Activated naive CD4-positive, alpha-beta T cell (primary cell): ENCODE measurements at regions not wholly inside any gene's neighbourhood (a gene's known extent, or its start where the extent isn't known, plus 50 kb on each side); places are given as distances from the start of the nearest gene placed in this dataset.

Experiments used
- DNase-seq, 4 experiments: peaks; one replicate each; lab custom pipeline; 2025; lab: John Stamatoyannopoulos, UW

DNA sequence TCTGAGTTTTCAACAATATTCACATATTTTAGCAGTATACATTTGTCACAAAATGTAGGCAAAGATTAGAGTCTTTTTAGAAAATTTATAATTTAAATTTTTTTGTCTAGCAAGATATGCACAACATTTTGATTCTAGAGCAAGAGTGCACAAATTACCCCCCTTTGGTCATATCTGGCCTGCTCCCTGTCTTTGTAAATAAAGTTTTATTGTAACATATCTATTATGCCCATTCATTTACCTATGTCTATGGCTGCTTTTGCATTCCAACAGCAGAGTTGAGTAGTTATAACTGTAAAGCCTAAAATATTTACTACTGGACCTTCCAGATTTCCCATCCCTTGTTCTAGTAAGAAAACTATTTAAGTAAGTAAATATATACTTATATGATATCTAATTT is 430.7 kb downstream of the EDEM1 start:
- DNase-seq, result no peak

DNA sequence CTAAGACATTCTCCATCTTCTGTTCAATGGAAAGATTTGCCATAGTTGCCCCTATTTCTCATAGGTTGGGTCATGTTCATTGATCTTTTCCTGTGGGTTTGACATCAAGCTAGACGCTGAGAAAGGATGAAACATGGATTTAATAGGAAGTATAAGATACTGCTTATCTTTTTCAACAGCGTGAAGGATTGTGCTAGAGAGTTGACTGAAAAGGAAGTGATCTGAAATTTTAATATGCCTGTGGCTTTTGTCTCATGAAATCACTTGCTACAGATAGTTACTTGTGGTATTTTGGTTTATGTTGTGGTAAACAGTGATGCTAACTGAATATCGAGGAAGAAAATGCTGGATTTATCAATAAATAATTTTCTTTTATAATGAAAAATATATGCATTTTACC is 442.9 kb downstream of the EDEM1 start:
- no peak for DNase-seq

DNA sequence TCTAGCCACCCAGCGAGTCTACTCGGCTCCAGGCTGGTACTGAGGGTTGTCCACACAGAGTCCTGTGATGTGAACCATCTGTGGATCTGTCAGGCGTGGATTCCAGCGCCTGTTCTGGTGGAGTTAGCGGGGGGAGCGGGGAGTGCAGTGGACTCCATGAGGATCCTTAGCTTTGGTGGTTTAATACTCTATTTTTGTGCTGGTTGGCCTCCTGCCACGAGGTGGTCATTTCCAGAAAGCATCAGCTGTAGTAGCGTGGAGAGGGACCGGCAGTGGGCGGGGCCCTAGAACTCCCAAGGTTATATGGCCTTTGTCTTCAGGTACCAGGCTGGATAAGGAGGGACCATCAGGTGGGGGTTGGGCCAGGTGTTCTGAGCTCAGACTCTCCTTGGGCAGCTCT is 446.5 kb downstream of the EDEM1 start:
- no peak for DNase-seq

DNA sequence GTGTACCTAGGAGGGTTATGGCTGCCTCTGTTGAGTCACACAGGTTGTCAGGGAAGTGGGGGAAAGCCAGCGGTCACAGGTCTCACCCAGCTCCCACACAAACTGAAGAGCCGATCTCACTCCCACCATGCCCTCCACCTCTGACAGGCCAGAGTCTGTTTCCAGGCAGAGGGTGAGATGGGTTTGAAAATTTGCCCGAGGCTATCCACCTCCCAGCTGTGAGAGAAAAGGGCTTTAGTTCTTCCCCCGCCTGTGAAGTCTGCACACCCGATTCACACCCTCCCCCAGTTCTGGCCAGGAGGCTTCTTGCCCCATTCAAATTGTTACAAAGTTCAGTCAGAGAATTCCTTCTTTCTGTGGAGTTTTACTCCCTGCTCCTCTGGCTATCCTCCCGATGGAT is 446.9 kb downstream of the EDEM1 start:
- no peak for DNase-seq

DNA sequence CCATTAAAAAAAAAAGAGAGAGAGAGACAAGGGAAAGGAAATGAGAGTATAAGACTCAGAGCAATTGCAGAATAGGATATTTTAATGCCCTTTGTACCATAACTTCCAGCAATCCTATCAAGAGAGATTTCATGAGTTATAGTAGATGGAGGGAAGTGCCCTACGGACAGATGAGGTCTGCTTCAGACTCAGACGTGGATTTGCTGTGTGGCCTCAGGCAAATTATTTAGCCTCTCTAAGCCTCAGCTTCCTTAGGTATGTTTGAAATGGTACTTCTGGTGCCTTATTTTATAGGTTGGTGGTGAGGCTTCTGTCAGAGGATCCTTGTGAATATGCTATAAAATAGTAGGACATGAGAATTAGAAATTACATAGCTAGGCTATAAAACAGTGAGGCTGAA is 448.2 kb downstream of the EDEM1 start:
- DNase-seq, result no peak

DNA sequence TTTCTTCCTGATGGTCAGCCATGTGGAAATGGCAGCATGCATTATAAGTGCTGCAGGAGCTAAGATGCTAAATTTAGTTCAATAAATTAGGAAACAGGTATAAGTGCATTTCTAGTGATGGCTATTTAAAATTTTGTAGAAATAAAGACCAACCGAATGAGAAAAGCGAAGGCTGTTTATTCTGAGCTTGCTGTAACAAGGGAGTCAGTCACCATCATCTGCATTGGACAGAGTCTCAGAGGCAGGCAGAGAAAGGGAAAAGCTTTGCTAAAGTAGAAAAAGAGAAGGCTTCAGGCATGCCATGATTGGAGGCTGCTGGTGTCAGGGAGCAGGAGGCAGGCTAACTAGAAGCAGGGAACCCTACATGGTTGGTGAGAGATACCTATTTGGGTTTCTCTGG is 451.0 kb downstream of the EDEM1 start:
- no peak for DNase-seq

DNA sequence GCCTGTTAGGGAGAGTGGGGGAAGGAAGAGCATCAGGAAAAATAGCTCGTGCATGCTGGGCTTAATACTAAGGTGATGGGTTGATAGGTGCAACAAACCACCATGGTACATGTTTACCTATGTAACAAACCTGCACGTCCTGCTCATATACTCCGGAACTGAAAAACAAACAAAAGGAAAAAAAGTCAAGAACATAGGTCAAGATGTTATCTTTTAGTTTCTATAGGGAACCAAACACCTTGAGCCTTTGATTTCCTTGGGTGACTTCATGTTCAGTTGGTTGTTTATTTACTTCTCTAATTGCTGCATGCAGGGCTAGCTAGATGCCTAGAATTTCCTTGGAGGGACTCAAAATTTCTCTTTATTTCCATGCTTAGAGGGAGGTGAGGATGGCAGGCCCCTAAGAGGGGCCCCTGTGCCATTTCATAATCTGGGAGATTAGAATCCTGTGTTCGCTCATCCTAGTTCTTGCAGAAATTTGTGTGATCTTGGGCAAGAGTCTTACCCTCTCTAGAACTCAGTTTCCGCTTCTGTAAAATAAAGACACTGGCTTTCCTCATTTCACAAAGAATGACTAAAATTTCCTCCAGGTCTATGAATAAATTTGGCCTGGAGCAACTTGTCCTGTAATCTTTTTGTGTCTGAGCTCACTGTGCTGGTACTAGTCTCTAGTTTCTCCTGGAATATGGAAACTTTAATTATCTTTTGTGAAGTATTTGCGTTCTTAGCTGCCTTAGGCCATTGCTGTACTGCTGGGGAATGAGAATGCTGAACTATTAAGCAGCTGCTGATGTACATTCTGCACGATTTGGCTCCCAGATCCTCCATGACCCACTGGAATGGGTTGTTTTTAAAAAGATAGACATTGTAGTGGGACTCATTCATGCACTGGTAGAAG is 457.5 kb downstream of the EDEM1 start:
- no peak for DNase-seq

DNA sequence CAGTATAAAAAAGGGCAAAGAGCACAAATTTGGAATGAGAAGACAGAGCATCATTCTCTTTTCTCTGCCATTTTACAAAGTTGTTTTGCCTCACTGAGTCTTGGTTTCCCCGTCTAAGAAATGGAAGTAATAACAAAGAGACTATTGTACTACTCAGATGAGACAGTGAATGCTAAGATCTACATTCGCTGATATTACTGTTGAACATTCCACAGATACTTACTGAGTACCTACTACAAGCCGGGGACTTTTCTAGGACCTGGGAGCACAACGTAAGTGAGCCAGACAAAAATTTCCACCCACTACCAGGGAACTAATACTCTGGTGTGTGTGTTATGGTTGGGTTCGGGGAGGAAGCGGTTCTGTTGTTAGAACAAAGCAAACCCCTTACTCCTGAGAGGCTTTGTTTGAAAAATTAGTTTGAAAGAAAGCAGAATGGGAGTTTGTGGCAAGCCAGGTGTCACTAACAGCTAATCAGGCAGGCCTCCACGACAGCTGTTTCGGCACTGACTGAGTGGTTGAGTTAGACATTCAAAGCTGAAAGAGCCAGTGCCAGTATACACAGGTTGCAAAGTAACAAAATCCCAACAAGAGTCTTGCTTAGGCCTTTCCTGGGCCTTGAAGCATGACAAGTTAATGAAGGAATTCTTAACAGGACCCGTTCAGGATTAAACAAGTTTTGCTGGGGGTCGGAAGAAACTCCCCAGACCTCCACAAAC is 458.3 kb downstream of the EDEM1 start:
- no peak for DNase-seq

DNA sequence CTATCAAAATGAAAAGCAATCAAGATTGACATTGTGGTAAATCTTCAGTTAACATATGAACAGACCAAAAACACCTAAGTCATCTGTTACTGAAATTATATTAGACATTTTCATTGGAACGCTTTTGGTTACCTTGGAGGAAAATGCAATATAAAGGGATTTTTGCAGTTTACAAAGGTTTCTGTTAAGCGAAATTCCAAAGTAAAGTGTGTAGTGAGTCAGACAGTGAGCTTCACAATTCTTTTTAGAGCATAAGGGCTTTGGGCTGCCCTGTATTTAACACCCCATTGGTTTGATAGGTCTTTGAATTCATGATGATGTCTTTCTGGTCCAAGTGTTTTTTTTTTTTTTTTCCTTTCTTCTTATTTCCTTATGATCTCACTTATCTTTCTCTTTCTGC is 462.8 kb downstream of the EDEM1 start:
- DNase-seq, result no peak

DNA sequence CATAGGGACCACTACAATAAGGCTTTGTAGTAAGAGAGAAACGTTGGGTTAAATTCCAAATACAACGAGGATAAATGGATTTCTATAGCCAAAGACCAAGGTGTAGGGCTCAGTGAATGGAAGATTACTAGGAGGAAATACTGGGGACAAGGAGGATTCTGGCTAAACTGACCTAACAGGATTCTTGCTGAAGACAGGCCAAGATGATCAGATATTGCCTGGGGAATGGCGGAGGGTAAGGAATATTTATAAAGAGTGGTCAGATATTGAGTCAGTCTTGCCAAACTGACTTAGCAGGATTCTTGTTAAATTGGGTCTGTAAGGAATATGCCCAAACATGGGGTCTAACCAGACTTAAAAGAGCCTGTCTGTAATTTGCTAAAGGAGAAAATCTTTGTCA is 463.8 kb downstream of the EDEM1 start:
- no peak for DNase-seq

DNA sequence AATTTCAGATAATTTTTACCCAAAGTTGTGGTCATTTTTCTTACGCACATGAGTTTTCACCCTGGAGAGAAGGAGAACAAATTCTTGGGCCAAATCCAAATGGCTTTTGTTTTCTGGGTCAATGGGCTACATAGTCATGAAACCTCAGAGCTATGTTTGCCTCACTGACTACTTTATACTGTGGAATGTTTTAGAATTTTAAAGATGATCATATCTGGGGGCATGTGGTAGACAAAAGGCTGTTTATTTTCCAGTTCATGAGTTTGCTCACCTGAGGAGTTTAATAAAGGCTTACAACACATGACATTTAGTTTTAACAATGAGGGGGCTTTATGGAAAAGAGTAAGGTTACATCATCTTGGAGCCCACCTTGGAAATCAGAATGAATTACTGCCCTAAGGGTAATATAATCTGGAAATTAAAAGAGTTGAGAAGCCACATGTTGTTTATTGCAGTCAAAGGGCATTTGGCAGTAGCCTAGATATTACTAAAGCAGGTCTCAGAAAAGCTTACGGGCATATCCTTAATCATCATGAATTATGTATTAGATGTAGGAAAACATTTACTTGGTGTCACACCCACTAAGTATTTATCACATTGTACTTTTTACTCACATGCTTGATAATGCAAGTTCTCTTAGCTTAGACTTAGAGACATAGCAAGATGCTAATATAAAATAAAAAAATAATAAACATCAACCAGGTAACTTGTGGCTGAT is 466.1 kb downstream of the EDEM1 start:
- no peak for DNase-seq

DNA sequence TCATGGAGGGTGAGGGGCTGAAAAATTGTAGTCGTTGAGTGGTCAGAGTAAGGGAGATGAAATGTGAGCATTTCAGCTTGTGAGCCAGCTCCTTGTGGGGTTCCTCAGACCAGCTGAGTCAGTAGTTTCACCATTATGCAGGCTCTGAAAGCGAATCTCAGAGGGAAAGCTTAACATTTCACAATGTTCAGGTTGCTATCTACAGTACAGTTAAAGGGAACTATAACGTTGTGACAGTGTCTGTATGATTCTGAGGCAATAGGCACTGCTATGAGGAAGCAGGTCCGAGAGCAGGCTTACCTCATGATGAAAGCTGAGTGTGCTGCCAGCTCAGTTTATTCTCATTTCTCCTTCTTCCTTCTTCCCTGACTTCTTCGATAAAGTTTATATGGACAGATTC is 469.6 kb downstream of the EDEM1 start:
- no peak for DNase-seq

DNA sequence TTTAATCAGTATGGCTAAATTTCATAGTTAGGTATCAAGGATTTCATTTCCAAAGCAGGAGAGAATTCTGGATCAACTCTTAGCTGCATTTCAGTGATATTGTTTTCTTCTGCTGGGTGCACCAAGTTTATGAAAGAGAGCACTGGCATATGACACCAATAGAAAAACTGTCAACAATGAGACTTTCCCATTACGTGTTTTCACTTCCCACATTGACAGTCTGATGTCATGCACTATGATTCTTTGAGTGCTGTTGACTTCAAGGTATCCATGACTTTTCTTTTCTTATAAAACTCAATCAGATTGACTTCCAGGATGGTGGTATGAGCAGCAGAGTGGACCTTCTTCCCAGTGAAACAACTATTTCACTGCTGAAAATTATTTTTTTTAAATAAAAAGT is 476.1 kb downstream of the EDEM1 start:
- no peak for DNase-seq

DNA sequence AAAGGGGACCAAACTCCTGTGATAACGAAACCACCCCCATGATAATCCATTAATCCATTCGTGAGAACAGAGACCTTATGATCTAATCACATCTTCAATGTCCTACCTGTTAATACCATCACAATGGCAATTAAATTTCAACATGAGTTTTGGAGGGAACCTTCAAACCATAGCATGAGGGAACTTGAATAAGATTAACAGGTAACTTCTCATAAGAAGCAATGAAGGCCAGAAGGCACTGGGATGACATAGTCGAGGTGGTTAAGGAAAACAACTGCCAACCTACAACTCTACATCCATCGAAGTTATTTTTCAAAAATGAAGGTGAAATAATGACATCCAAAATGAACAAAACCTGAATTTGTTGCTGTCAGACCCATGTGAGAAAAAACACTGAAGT is 478.9 kb downstream of the EDEM1 start:
- DNase-seq, result no peak

DNA sequence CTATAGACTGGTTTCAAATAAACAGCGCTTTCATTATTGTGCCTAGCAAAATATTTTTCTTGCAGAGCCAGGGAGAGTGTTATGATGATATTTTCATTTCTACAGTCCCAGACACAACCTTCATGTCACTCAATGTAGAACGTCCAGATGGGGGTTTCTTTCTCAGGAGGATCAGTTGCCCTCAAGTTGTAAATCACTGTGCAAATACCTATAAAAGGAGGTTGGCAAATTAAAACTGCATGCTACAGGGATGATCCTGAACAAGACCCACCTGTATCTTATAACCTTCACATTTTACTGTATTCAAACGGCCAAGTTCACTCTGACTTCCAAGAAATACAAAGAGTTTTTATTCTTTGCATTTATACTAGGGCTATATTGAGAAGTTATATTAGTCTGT is 486.0 kb downstream of the EDEM1 start:
- DNase-seq, result no peak

DNA sequence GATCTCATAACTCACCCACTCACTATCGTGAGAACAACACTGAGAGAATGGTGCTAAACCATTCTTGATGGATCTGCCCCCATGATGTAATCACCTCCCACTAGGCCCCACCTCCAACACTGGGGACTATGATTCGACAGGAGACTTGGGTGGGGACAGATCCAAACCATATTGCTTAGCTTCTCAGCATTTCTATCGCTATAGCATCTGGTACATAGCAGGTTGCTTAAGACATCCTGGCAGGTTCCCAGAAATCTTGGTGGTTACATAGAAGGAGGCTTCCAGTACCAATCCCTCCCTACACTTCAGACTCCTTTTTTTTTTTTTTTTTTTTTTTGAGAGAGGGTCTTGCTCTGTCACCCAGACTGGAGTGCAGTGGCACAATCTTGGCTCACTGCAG is 487.8 kb downstream of the EDEM1 start:
- no peak for DNase-seq

DNA sequence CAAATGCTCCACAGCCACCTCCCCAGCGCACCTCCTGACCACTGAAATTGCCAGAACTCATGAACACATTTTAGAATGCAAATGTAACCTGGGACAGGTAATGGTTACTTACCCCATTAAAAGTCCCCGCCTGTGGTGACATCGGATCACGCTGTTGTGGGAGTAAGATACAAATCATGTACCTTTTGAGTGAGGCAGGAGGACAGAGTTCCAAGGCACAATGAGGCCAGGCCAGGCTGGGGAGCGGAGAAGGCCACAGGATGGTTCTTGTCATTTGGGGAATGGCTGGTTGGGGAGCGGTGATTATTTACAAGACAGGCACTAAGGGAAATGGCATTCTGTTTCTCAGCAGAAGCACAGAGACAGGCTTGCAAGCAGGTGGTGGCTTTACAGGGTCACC is 490.0 kb downstream of the EDEM1 start:
- no peak for DNase-seq

DNA sequence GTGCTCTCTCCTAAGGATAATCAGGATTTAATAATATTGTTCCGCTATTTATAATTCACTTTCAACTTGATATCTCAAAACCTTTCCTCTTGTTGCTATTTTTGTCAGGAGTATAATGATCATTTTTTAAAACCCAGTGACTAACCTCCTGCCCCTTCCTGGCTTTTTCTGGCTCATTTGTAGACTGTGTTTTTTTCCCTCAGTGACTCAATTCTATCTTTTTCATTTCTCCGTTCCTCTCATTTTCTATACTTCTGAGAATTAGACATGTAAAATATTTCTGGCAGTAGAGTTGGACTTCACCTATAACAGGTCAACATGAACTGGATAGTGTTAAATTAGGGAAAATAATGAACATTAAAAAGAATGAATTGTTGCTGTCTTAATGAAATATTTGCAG is 490.7 kb downstream of the EDEM1 start:
- no peak for DNase-seq

DNA sequence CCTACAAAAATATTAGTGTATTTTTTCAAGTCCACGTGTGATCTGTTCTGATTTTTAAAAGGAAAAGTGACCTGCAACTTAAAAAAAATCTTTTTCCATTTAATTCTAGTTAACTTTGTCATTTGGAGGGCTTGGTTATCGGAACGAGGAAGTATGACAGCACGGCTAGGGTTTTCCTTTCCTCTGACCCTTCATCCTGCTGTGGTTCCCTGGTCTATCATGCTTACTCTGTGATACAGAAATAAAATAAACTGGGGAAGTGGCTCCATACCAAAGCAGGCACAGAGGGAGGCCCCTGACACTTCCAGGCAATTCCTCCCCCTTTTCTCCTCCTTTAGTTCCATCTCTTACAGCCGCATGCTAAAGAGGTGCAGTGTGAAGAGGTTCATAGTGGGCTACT is 491.3 kb downstream of the EDEM1 start:
- no peak for DNase-seq

DNA sequence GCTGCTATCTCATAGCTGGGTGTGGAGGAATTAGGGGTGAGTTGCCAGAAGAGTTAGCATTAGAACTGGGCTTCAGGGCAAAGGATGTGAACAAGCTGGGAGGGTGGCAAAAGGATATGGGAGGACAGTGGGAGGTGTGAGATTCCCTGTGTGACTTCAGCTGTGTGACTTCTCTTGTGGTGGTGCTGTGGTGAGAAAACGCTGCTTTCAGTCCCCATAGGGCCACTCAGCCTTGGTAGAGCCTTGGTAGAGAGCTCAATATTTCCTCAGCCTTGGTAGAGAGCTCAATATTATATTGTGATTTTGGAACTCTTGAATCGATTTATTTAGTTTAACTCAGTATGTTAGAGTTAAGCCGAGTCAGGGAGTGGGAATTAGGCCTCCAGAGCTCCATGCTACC is 499.7 kb downstream of the EDEM1 start:
- no peak for DNase-seq

DNA sequence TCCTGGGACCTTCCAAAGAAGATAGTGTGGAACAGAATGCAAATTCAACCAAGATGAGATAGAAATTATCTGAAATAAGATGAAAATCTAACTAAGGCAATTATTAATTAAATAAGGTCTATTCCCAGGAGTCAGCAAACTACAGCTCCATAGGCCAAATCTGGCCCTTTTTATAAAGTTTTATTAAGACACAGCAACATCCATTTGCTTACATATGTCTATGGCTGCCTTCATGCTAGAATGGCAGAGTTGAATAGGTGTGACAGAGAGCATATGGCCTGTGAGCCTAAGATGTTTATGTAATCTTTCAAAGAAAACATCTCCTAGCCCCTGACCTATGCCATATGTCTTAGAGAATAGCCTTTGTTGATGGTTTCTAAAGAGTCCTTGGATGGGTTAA is 503.0 kb downstream of the EDEM1 start:
- DNase-seq, result no peak

DNA sequence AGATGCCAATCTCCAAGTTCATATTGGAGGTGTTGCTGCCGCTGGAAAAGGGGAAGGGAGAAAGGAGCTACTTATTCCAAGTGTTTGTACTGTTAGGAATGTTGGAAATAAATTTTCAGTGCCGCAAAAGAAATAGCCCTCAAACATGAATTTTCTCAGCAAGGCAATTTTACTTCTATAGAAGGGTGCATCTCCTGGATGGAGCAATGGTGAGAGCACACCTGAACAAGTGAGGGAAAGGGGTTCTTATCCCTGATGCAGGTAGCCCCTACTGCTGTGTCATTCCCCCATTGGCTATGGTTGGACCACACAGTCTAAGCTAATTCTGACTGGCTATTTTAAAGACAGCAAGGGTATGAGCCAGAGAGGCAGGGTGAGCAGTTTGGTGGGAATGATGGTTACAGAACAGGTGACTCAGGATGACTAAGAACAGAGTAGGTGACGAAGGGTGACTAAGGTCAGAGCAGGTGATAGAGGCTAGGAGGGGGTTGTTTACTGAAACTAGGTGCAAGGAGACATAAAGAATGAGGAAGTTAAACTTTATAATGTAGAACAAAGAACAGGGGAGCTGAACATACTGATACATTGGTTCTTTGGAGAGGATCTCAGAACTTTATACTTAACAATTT is 503.5 kb downstream of the EDEM1 start:
- DNase-seq, result no peak

DNA sequence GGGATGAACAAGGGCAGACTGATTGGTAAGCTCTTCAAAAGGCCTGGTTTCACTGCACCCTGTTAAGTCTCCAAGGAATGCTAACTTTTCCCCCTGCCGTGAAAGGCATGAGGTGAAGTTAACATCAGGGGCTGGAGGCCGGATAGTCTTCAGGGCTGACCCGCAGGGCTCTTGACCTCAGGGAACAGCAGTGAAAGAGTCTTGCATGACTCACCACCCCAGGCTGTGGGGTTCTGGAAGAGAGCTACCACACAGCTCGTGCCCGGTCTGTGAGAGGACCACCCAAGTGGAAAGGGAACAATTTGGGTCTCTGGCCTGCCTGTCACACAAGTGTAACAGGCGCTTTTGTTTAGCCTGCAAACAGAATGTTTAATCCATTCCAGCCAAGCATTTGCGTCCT is 504.9 kb downstream of the EDEM1 start:
- DNase-seq, result no peak
